Liver (tissue), 8 donors: ENCODE measurements at regions not wholly inside any gene's neighbourhood (a gene's known extent, or its start where the extent isn't known, plus 50 kb on each side); places are given as distances from the start of the nearest gene placed in this dataset.
"Not testable (repeated sequence)": the region's sequence is repeated elsewhere in the genome, so short reads cannot be mapped to it uniquely, and the experiment has no call there.

ENCODE experiments used
- DNase-seq: peaks from one replicate; pipeline ENCODE4 v3.0.0-alpha.2; 2017; ENCODE audit warnings: low spot score
- H3K27ac ChIP-seq, 2 donors: one replicate each; pipeline ENCODE4 v1.7.0; 2013; ENCODE audit warnings: inconsistent platforms in 2 of 2, low read length in 2 of 2, control low read depth in 1 of 2, low read depth in 1 of 2, mild to moderate bottlenecking in 1 of 2
- H3K27me3 ChIP-seq, 4 donors: one replicate each; pipeline versions ENCODE4 v1.6.1 to v1.7.0; 2013; ENCODE audit warnings: low read length in 3 of 4, inconsistent platforms in 1 of 4, mild to moderate bottlenecking in 1 of 4, moderate library complexity in 1 of 4; ENCODE audit not compliant: control insufficient read depth in 4 of 4, insufficient read depth in 4 of 4
- H3K36me3 ChIP-seq, 4 donors: one replicate each; pipeline versions ENCODE4 v1.6.1 to v1.7.0; 2013; ENCODE audit warnings: low read length in 3 of 4, mild to moderate bottlenecking in 3 of 4, low read depth in 1 of 4, moderate library complexity in 1 of 4; ENCODE audit not compliant: control insufficient read depth in 4 of 4, insufficient read depth in 3 of 4
- H3K4me1 ChIP-seq, 4 donors: one replicate each; pipeline versions ENCODE4 v1.6.1 to v1.7.0; 2013; ENCODE audit warnings: low read length in 3 of 4, mild to moderate bottlenecking in 3 of 4, moderate library complexity in 1 of 4; ENCODE audit not compliant: control insufficient read depth in 4 of 4, insufficient read depth in 4 of 4
- H3K4me3 ChIP-seq, 3 donors: one replicate each; pipeline versions ENCODE4 v1.6.1 to v1.7.0; 2013; ENCODE audit warnings: low read length in 3 of 3, control low read depth in 1 of 3, low read depth in 1 of 3, mild to moderate bottlenecking in 1 of 3
- H3K9ac ChIP-seq, 2 donors: one replicate each; pipeline ENCODE4 v1.7.0; 2013; ENCODE audit warnings: low read length in 2 of 2, mild to moderate bottlenecking in 2 of 2, moderate library complexity in 2 of 2, control low read depth in 1 of 2, low read depth in 1 of 2
- H3K9me3 ChIP-seq, 4 donors: one replicate each; pipeline versions ENCODE4 v1.6.1 to v1.7.0; 2013; ENCODE audit warnings: low read length in 3 of 4; ENCODE audit not compliant: control insufficient read depth in 4 of 4
- ATF3 ChIP-seq: IDR thresholded peaks from 2 replicates; pipeline ENCODE4 v1.6.1; 2016; ENCODE audit warnings: antibody characterized with exemption
- FOXA2 ChIP-seq: IDR thresholded peaks from 2 replicates; pipeline ENCODE4 v1.6.1; 2016; ENCODE audit warnings: antibody characterized with exemption
- GABPA ChIP-seq, 2 donors: IDR thresholded peaks in 1 of 2; conservative IDR thresholded peaks in 1 of 2; 2 replicates each; pipeline ENCODE4 v1.6.1; 2016; ENCODE audit warnings: antibody characterized with exemption in 2 of 2, mild to moderate bottlenecking in 1 of 2, moderate library complexity in 1 of 2
- JUND ChIP-seq, 2 donors: IDR thresholded peaks; 2 replicates each; pipeline ENCODE4 v1.6.1; 2016; ENCODE audit warnings: antibody characterized with exemption in 2 of 2
- RAD21 ChIP-seq, 2 donors: IDR thresholded peaks; 2 replicates each; pipeline ENCODE4 v1.6.1; 2016; ENCODE audit warnings: antibody characterized with exemption in 2 of 2, mild to moderate bottlenecking in 2 of 2
- RXRA ChIP-seq, 2 donors: IDR thresholded peaks; 2 replicates each; pipeline ENCODE4 v1.6.1; 2017 to 2018; ENCODE audit warnings: antibody characterized with exemption in 2 of 2, mild to moderate bottlenecking in 1 of 2
- TAF1 ChIP-seq: conservative IDR thresholded peaks from 2 replicates; pipeline ENCODE4 v1.6.1; 2016; ENCODE audit warnings: antibody characterized with exemption, mild to moderate bottlenecking
- YY1 ChIP-seq: IDR thresholded peaks from 2 replicates; pipeline ENCODE4 v1.6.1; 2016; ENCODE audit warnings: antibody characterized with exemption, mild to moderate bottlenecking
- WGBS: extraction: QIAGEN DNeasy Blood & Tissue Kit; methylation state at CpG from one replicate; pipeline ENCODE4 v1.1.7; 2013; 5-methylcytosine and 5-hydroxymethylcytosine counted together
- TF ChIP-seq, protein P1 (sequence below): IDR thresholded peaks from 2 replicates; pipeline ENCODE4 v1.6.1; 2016; ENCODE audit warnings: antibody characterized with exemption
- TF ChIP-seq, protein P2 (sequence below): IDR thresholded peaks from 2 replicates; pipeline ENCODE4 v1.6.1; 2016; ENCODE audit warnings: antibody characterized with exemption, mild to moderate bottlenecking
- TF ChIP-seq, protein P3 (sequence below): fragments of 150-350 bp; IDR thresholded peaks from 2 replicates; pipeline ENCODE4 v1.5.1; 2017; ENCODE audit warnings: improper control_type of control experiment, low read depth, low read length; ENCODE audit not compliant: missing input control
- donor health status: healthy.
- donor health status: healthy.
- donor health status: healthy.
- donor health status: healthy.
- donor health status: healthy.

GRCh38 chrX:101787934-101788333, 128.3 kb upstream of the ARMCX2 start:
- TF ChIP-seq, protein P1, sequence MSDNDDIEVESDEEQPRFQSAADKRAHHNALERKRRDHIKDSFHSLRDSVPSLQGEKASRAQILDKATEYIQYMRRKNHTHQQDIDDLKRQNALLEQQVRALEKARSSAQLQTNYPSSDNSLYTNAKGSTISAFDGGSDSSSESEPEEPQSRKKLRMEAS, result no peak
- no peak for TF ChIP-seq RAD21 (IDR thresholded peaks at IDR 0.05)
- TF ChIP-seq, protein P2, sequence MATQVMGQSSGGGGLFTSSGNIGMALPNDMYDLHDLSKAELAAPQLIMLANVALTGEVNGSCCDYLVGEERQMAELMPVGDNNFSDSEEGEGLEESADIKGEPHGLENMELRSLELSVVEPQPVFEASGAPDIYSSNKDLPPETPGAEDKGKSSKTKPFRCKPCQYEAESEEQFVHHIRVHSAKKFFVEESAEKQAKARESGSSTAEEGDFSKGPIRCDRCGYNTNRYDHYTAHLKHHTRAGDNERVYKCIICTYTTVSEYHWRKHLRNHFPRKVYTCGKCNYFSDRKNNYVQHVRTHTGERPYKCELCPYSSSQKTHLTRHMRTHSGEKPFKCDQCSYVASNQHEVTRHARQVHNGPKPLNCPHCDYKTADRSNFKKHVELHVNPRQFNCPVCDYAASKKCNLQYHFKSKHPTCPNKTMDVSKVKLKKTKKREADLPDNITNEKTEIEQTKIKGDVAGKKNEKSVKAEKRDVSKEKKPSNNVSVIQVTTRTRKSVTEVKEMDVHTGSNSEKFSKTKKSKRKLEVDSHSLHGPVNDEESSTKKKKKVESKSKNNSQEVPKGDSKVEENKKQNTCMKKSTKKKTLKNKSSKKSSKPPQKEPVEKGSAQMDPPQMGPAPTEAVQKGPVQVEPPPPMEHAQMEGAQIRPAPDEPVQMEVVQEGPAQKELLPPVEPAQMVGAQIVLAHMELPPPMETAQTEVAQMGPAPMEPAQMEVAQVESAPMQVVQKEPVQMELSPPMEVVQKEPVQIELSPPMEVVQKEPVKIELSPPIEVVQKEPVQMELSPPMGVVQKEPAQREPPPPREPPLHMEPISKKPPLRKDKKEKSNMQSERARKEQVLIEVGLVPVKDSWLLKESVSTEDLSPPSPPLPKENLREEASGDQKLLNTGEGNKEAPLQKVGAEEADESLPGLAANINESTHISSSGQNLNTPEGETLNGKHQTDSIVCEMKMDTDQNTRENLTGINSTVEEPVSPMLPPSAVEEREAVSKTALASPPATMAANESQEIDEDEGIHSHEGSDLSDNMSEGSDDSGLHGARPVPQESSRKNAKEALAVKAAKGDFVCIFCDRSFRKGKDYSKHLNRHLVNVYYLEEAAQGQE, result no peak
- no peak for TF ChIP-seq FOXA2
- no peak for TF ChIP-seq ATF3
- TF ChIP-seq TAF1, result no peak
- H3K4me3 ChIP-seq, result no peak overlapping the region
- WGBS, result 95% methylated on average over 1 of the region's 1 CpG
- no peak overlapping the region for H3K27ac ChIP-seq
- DNase-seq, result no peak
- H3K9ac ChIP-seq, result no peak overlapping the region
- H3K36me3 ChIP-seq, result no peaks in the 10 kb centered on the region
- no peaks in the 10 kb centered on the region for H3K4me1 ChIP-seq
- H3K27me3 ChIP-seq, result no peaks in the 10 kb centered on the region
- no peaks in the 10 kb centered on the region for H3K9me3 ChIP-seq

- TF ChIP-seq RXRA (IDR thresholded peaks at IDR 0.05) (no peak), JUND (IDR thresholded peaks at IDR 0.05) (no peak), YY1 (no peak), GABPA (IDR thresholded peaks at IDR 0.05 in 1 of 2, conservative IDR thresholded peaks at IDR 0.05 in 1 of 2) (no peak)
- TF ChIP-seq, protein P3, sequence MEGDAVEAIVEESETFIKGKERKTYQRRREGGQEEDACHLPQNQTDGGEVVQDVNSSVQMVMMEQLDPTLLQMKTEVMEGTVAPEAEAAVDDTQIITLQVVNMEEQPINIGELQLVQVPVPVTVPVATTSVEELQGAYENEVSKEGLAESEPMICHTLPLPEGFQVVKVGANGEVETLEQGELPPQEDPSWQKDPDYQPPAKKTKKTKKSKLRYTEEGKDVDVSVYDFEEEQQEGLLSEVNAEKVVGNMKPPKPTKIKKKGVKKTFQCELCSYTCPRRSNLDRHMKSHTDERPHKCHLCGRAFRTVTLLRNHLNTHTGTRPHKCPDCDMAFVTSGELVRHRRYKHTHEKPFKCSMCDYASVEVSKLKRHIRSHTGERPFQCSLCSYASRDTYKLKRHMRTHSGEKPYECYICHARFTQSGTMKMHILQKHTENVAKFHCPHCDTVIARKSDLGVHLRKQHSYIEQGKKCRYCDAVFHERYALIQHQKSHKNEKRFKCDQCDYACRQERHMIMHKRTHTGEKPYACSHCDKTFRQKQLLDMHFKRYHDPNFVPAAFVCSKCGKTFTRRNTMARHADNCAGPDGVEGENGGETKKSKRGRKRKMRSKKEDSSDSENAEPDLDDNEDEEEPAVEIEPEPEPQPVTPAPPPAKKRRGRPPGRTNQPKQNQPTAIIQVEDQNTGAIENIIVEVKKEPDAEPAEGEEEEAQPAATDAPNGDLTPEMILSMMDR, result no peak
- TF ChIP-seq, protein P1, result no peak
- TF ChIP-seq, protein P2, result no peak
- Histone ChIP-seq H3K4me1 (no peaks in the 10 kb centered on the region), H3K27me3 (no peaks in the 10 kb centered on the region), H3K9me3 (no peaks in the 10 kb centered on the region), H3K36me3 (no peaks in the 10 kb centered on the region), H3K4me3 (no peak overlapping the region), H3K27ac (no peak overlapping the region), H3K9ac (no peak overlapping the region)
- WGBS, result 50% methylated on average over 1 of the region's 1 CpG
- DNase-seq, result no peak
Observed at GRCh38 chrX:101785142-101785541, 125.5 kb upstream of the ARMCX2 start.

GRCh38 chrX:101780421-101780820, 120.8 kb upstream of the ARMCX2 start:
- not testable (repeated sequence) for H3K9me3 ChIP-seq, H3K4me1 ChIP-seq, DNase-seq, H3K27me3 ChIP-seq, H3K9ac ChIP-seq, H3K27ac ChIP-seq, H3K4me3 ChIP-seq, H3K36me3 ChIP-seq
- 87% methylated on average over 19 of the region's 19 CpGs for WGBS
